Dedifferentiated amniotic fluid mesenchymal stem cell (primary cell): ENCODE measurements at regions not wholly inside any gene's neighbourhood (a gene's known extent, or its start where the extent isn't known, plus 50 kb on each side); places are given as distances from the start of the nearest gene placed in this dataset.

Experiments used
- DNase-seq: peaks from one replicate; pipeline ENCODE4 v3.0.0-alpha.2; 2016; ENCODE audit errors: extremely low spot score

DNA sequence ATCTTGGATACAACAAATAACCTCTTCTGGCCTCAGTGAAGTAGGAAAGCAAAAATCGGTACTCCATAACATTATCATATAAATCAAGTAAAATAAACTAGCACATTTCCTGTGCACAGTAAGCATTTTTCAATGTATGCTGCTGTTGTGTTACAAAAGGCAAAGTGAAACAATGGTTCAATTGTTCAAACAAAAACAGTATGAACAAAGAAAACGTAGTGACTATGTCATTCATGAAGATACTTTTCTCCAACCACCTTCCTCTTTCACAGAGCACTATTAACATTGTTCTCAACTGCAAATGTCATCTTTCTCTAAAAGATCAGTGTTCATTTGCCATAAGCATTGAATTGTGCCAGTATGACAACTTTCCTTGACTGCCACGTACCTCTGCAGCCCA lies 318.6 kb upstream of the PRDM1 start:
- no peak for DNase-seq

DNA sequence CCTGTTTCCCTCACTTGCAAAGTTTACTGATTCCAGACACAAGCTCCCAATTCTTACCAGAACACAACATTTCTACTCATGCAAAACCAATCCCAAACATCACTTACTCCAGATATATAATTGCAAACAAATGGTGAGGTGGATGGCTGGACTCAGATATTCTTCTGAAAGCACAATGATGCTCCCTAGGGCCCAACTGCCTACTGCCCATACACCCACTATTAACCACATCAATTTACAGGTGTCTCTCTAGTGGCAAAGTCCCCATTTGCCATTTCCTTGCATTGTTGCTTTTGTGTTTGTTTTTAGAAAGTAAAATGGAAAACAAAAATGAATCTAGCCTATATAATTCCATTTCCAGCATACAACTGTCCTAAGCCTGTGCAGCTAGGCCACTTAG lies 320.9 kb upstream of the PRDM1 start:
- no peak for DNase-seq

DNA sequence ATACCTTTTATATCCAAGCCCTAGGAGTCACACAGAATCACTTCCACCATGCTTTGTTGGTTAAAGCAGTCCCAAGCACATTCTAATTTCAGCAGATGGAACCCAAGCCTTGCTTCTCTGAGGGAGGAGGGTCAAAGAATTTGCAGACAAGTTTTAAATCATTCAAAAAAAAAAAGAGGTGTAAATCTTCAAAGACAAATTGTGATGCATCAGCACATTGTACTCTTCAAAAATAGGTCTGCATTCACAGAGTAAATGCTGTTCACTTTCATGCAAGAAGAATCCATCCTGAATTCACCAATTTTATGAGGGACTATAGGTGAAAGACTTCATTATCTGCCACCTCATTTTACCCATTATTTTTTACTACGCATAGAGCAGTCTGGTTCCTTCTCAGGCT lies 321.8 kb upstream of the PRDM1 start:
- no peak for DNase-seq

DNA sequence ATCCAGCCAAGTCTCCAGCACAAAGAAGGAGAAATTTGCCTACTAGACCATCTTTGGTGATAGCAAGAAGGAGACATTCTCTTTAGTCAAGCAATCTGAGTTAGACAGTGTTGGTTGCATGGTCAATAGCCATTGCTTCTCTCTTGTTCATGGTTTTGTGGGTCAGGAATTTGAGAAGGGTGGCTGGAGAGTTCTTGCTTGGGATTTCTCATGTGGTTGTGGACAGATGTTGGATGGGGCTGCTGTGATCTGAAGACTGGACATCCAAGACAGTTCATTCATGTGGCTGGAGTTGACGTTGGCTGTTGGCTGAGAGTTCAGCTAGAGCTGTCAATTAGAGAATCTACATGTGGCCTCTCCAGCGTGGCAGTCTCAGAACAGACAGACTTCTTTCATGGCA lies 322.3 kb upstream of the PRDM1 start:
- no peak for DNase-seq

DNA sequence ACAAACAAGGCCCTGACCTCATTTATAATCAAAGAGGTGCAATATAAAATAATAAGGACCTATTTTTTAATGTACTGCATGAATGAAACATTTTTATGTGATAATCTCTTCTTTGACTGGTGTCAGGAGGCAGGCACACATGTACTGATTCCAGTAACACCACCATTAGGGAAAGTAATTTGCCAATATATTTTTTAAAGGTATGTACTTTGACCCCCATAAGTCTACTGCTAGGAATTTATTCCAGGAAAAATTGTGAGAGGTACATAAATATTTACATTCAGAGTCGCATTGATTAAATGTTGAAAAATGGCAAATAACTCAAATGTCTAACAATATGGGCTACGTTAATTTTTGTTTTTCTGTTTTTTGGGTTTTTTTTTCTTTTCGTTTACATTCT lies 325.4 kb upstream of the PRDM1 start:
- DNase-seq = no peak

DNA sequence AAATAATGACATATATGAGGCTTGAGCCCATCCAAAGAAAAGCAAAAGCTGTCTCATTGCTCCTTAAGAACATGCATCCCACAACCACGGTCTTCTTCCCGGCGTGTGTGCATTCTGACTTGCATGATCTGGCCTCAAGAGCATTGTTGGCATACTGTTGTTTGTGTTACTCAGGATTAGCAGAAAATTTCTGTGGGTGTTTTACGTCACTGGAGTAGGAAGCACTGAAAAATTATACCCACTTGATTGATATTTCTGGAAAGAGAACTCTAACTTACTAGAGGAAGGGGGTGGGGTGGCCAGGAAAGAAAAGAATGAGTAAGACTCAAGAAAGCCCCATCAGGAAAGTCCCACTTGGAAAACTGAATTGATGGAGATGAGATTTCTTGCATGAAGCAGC lies 326.2 kb upstream of the PRDM1 start:
- DNase-seq = peak; percentile 62

DNA sequence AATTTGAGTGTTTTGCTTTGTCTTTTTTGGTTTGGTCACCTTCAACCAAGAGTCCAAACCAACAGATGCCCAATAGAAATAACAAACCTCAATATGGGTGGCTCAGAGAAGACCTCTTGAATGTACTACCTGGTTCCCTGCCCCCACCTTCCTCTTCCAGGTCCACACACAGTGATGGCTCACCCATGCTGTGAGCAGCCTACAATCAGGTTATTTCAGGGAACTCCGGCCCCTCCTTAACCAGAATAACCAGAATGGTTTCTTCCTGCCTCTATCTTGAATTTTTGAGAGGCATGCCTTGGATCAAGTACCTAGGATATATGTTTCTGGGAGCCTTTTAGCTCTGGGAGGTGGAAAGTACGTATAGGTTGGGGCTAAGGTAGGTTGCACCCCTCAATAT lies 327.1 kb upstream of the PRDM1 start:
- DNase-seq = no peak

DNA sequence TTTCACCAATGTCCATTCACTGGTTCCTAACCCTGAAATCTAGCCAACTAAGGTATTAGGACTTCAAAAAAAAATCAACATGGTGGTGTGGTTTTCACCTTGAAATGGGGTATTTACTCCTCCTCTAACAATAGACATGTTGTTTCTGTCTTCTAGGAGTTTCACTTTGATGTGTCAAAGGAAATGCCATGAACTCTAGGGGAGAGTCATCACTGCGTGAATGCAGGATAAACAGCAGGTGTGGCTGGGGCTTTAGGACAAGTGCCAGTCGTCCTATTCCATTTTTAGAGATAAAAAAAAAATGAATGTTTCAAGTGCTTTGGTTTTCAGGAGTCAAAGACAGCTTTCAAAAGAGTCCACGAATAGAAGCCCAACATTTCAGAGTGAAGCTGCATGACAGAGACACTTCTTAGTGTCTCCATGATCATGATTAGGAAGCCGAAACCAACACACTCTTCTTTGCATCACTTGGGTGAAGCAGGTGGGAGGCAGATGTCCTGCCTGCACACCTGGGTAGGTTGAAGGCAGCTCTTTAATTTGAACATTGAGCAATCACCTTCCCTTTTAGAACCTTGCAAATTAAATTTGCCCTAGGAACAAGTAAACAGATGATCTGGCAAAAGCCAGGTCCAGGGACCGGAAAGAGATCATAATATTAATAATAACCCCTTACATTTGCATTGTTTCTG lies 328.5 kb upstream of the PRDM1 start:
- no peak for DNase-seq

DNA sequence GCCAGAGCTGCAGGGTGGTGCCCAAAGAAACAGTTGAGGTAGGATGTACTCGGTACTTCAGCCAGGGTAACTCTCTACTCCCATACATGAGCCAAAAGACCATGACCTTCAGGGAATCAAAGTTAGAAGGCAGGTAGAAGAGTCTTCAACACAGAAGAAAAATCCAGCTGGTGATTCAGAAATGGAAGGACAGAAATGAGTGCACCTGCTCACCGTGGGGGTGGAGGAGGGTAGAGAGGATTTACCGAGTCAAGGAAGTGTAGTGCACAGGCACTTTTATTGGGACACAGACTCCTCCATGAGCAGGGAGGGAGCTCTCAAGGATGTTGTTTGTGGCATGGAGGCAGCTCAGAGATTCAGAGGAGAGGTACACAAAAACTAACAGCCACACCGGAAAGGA lies 330.3 kb upstream of the PRDM1 start:
- DNase-seq = no peak

DNA sequence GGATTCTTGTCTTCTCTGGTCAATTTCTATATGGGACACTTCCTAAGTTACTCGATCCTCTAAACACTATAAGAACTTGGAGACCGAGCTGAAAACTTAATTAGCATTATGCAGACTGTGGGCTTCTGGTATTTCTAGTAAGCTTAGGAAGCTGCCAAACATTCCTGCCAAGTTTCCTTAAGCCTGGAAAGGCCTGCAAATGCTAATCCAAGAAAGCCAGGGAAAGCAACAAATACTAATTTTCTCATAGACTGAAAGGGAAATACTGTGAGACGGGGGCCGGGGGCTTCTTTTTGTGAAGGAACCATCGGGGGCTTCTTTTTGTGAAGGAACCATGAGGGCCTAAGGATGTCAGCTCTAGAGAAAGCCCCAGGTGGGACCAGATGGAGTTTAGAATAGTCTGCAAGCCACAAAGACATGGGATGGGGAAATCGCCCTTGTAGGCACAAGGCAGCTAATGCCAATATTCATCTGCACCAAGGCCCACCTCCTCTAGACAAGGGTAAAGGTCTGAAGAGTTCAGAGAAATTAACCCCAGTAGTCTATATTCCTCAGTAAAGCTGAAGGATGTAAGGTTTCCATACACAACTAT lies 332.4 kb upstream of the PRDM1 start:
- peak; percentile 56 for DNase-seq

DNA sequence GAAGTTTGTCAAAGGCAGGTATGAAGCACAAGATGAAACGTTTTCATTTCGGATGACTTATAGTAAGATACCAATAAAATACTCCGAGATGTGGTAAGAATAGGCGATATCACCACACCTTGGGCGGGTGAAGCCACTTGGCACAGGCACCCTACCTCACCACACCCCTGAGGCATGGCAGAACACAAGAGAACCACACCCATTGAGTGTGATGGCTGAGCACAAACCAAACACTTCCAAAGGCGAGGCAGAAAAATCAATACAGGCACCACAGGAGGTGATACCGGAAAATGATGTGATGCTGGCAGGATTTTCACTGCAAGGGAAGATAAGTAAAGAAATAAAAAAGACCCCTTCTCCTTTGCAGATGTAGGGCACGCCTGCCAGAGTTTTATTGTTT lies 332.9 kb upstream of the PRDM1 start:
- DNase-seq = no peak

DNA sequence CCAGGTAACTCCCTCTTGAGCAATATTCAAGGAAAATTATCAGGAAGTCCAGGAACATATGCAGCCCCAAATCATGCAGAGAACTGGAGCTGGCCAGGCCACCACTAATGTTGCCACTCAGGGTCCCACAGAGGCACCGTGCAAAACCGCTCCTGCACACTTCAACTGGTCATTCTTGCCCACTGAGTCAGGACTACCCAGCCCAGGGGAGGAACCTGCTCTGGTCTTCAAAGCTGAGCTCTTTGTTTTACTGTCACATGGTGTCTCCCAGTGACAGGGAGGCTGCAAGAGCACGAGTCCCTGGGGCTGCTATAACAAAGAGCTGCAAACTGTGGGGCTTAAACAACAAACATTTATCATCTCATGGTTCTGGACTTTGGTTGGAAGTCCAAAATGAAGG lies 336.0 kb upstream of the PRDM1 start:
- DNase-seq = no peak

DNA sequence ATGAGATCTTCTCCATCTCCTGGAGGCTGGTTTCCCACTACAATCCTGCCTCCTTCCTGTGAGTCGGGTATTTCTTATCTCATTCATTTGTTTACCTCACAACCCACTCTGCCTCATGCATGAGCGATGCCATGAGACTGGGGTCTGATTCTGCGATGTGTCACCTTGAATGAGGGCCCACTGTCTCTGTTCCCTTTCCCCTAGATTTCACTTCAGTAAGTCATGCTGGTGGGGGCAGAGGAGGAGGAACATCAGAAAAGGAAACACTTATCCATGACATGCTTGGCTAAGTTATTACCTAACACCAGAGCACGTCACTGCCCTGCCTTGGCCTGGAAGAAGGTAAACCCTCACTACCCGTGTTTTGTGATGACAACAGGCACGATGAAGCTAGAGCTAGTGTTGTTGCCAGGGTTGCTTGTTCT lies 337.4 kb upstream of the PRDM1 start:
- DNase-seq = no peak

DNA sequence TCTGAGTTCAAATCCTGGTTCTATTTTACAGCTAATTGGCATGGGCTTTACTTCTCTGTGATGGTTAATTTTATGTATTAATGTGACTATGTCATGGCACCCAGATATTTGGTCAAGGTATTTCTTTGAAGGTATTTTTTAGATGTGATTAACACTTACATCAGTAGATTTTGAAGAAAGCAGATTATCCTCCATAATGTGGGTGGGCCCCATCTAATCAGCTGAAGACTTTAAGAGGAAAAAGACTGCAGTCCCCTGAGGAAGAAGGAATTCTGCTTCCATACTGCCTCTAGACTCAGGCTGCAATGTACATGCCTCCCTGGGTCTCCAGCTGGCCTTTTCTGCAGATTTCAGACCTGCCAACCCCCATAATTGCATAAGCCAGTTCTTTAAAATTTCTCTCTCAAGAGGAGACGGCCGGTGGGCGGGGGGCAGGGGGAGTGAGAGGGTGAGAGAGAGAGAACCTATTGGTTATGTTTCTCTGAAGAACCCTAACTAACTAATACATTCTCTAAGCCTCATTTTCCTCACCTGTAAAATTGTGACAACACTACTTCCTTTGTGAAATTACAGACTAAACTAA lies 338.2 kb upstream of the PRDM1 start:
- DNase-seq = no peak

DNA sequence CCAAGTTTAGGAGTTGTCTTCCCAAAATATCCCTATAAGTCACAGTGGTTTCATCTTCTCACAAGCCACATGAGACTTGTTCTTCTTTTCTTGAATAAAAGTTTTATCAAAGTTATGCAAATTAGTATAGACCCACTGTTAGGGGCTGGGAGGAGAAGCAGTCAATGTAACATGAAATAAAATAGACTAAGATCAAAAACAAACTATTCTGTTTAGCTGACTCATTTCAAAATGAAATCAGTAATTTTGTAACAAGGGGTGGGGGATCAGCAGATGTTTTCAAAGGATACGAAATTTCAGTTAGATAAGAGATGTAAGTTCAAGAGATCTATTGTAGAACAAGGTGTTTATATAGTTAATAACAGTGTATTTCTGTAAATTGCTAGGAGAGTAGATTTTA lies 339.6 kb upstream of the PRDM1 start:
- no peak for DNase-seq

DNA sequence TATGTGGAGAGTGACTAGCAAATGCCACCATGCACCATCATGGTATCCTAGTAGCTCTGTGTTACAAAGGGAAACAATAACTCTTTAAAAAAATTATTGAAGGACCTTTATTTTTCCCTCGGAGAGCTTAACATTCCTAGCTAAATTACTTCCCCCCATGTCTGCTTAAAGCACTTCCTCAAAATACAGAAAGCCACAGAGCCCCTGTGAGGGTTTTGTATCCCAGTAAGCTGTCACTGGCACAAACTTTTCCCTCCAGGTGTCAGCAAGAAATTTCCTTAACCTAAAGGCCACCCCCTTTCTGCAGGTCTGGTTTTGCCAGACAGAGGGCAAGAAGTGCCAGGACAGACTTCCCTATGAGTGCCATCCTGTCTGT lies 340.0 kb upstream of the PRDM1 start:
- DNase-seq = no peak

DNA sequence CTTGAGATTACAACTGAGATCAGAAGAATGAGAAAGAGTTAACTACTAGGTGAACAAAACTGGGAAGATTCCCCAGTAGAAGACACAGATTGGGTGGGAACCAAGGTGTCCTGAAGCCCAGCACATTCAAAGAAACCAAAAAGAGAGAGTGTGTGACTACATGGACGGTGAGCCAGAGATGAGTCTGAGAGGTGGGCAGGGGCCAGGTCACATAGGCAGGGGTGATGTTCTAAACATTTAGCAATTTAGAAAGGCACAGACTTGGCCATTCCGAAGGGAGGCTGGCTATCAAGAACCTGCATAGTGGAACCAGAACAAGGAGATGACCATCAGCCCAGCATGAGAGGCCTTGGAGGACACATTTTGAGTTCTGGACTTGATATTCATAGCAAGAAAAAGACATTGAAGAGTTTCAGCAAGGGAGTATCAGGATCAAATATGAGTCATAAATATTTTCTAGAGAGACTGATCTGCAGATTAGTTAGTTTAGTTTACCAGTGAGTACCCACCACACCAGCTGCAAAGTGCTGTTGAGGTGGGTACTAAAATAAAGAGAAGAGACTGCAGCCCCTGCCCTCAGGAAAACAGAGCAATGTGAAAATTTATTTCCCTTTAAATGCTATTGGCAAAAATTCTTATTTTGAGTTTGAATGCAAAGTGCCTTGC lies 340.5 kb upstream of the PRDM1 start:
- DNase-seq = no peak

DNA sequence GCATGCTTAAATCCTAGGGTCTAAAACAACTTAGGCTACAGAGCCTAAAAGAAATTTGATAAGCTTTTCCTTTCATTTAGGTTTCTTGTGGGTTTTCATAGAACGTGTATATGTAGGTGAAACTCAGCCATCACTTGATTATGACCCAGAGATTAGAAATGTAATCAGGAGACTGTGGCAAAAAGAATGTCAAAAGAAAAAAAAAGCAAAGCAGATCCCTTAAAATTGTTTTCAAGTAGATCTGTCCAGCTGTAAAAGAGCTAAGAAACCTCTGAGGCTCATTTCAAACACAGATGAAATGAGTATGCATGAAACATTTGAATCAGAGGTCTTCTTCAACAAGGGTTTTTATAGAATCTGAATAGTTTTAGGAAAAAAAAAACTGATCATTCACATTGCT lies 341.3 kb upstream of the PRDM1 start:
- DNase-seq = no peak

DNA sequence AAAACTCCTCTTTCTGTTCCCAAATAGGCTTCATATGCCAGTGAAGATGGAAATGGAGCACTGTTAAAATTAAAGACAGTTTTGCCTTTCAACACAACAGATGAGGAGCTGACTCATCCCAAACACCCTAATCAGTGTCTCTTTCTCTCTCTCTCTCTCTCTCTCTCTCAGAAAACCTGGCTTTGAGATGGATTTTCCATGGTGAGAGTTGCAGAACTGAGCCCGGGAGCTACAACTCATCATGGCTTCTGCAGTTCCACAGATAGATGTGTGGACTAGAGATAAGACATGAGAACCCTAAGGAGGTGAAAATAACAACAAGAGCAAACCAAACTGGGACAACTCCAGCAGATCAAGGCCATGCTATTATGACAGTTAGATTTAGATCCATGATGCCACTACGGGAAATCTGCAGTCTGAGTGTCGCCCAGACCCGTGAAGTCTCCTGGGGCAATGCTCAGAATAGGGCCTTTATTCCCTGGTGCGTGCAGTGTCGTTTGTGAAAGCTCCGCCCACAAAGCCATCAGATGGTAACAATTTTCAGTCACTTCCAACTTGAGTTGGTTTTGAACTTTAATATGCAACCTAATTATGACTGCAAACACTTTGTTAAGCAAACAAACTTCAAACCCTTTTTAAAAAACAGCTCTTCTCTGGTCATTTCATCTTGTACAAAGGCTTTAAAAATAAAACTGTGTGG lies 338.2 kb upstream of the PREP start:
- DNase-seq = no peak

DNA sequence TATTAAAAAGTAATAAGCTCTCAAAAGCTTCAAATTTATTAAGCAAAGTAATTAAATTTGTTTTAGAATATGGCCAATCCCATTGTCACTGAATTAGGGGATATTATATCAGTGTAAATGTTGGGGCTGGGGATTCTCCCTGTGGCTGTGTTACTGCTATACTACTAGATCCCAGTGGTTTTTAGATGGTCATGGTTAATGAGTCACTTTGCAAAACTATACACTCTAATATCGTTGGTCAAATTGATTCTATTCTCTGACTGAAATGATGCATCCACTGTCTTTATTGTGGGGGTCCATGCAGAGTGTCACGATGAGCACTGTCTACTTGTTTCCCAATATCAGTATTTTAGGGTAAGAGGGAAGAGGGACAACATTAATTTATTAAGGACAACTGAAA lies 336.9 kb upstream of the PREP start:
- no peak for DNase-seq

DNA sequence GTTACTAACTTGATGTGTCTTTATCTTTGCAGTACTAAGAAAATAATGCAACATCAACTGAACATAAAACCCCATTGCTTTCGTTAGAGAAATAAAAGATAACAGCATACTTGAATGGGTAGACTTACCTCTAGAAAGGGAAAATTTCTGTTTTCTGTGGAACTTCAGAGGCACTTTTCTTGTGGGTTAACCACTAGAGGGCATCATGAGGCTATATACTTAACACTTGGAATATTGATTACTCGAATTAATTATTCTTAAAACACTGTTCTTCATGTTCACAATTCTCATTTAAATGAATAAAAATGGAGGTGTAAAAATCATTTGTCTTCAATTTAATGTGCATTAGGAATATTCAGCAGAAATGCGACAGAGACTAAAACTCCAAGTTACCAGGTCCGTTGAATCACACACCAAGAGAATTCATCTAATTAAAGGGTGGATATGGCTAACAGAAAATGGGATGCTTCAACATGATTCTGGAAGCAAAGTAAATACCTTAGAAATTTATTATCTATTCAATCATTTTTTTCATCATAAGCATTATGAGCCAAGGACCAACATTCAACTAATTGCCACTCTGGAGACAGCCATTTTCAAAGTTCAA lies 330.8 kb upstream of the PREP start:
- peak; percentile 31 for DNase-seq

DNA sequence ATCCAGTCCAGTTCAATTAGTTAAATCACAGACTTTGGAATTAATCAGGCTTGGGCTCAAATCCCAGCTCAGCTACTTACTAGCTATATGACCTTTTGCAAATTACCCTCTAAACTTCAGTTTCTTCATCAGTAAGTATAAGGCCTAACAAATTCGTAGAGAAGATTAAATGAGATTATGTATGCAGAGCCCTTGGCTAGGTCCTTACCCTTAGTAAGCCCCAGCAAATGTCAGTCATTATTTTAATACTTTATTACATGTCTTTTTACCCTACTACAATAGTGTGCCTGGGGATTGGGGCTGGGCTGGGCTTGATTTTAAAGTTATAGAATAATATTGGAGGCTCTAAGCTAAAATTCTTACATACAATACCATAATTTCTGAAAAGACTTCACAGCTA lies 326.1 kb upstream of the PREP start:
- no peak for DNase-seq
